Left lung (tissue), 4 donors: ENCODE measurements at regions not wholly inside any gene's neighbourhood (a gene's known extent, or its start where the extent isn't known, plus 50 kb on each side); places are given as distances from the start of the nearest gene placed in this dataset.

ENCODE experiments used
- ATAC-seq: fragments of 200-7000 bp; cut with Tn5 transposase; one replicate; pipeline ENCODE4 v1.9.1; 2020; ENCODE audit warnings: moderate library complexity
- DNase-seq, 4 donors: peaks; one replicate each; pipeline ENCODE4 v3.0.0-alpha.2; 2013 to 2020
- H3K27ac ChIP-seq, 2 donors: fragments of 200-600 bp; sonication (generic) in 1 of 2; one replicate each; pipeline versions ENCODE4 v1.5.0 to v1.8.0; 2020 to 2021
- H3K27me3 ChIP-seq, 2 donors: fragments of 200-600 bp; sonication (generic) in 1 of 2; one replicate each; pipeline versions ENCODE4 v1.5.0 to v1.8.0; 2020 to 2021
- H3K36me3 ChIP-seq, 2 donors: fragments of 200-600 bp; sonication (generic) in 1 of 2; one replicate each; pipeline versions ENCODE4 v1.5.0 to v1.8.0; 2020 to 2021
- H3K4me1 ChIP-seq, 2 donors: fragments of 200-600 bp; one replicate each; pipeline ENCODE4 v1.8.0; 2021
- H3K4me3 ChIP-seq, 2 donors: fragments of 200-600 bp; sonication (generic) in 1 of 2; one replicate each; pipeline versions ENCODE4 v1.5.0 to v1.8.0; 2020 to 2021; ENCODE audit warnings: mild to moderate bottlenecking in 1 of 2
- H3K9me3 ChIP-seq, 2 donors: fragments of 200-600 bp; sonication (generic) in 1 of 2; one replicate each; pipeline versions ENCODE4 v1.5.0 to v1.8.0; 2020 to 2021
- intact Hi-C, 2 donors: fragments of 100-400 bp; cut with DNase I; formaldehyde crosslinking; loops; one replicate each; pipeline versions ENCODE4 v1.11.2 to v1.14.2; 2022
- TF ChIP-seq, protein P1 (sequence below), 2 donors: fragments of 200-600 bp; sonication (generic) in 1 of 2; IDR thresholded peaks; one replicate each; pipeline versions ENCODE4 v1.5.0 to v1.8.0; 2021; ENCODE audit warnings: antibody characterized with exemption in 2 of 2
- donor health status: DM: no; HTN: yes; CAD: no.
- donor health status: DM: no; HTN: no; CAD: no.

DNA sequence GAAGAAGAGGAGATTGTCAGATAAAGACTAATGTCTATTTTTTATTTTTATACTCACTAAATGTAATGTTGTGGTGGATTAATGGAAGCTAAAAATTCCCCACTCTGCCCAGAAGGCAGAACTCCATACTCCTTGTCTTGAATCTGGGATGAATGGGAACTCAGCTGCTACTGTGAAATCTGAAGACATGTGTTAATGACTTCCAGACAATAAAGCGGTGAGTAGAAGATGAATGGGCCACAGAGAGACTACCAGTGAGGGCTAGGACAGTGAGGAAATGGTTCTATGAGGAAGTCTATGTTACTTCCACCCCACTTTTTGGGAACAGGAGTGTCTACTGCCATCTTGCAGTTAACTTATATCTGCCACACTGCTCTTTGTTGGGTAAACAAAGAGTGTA lies 726.9 kb downstream of the CDH8 start:
- no peak overlapping the region for H3K4me3 ChIP-seq
- intact Hi-C loops, result no loop called here
- ATAC-seq, result no peak
- TF ChIP-seq, protein P1, sequence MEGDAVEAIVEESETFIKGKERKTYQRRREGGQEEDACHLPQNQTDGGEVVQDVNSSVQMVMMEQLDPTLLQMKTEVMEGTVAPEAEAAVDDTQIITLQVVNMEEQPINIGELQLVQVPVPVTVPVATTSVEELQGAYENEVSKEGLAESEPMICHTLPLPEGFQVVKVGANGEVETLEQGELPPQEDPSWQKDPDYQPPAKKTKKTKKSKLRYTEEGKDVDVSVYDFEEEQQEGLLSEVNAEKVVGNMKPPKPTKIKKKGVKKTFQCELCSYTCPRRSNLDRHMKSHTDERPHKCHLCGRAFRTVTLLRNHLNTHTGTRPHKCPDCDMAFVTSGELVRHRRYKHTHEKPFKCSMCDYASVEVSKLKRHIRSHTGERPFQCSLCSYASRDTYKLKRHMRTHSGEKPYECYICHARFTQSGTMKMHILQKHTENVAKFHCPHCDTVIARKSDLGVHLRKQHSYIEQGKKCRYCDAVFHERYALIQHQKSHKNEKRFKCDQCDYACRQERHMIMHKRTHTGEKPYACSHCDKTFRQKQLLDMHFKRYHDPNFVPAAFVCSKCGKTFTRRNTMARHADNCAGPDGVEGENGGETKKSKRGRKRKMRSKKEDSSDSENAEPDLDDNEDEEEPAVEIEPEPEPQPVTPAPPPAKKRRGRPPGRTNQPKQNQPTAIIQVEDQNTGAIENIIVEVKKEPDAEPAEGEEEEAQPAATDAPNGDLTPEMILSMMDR (IDR thresholded peaks at IDR 0.05), result no peak
- no peaks in the 10 kb centered on the region for H3K4me1 ChIP-seq
- no peaks in the 10 kb centered on the region for H3K27me3 ChIP-seq
- peaks cover 0 to 3% of the 10 kb centered on the region in 2 donors for H3K9me3 ChIP-seq
- DNase-seq, result no peak
- no peaks in the 10 kb centered on the region for H3K36me3 ChIP-seq
- H3K27ac ChIP-seq, result no peak overlapping the region

DNA sequence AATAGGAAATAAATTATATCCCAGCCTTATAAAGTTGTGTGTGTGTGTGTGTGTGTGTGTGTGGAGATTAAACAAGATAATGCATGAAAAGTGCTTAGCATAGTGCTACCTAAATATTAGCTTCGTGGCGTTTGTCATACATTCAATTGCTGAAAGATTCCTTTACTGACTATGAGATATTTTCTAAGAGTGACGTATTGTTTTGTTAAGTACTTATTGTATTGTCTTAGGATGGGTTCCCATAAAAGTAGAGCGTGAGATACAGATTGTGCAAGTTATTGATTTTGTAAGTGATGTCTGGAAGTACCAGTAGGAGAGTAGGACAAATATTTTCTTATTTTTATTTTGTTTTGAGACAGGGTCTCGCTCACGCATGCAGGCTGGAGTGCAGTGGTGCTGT lies 730.0 kb downstream of the CDH8 start:
- H3K4me1 ChIP-seq, result no peaks in the 10 kb centered on the region
- ATAC-seq, result no peak
- no peak for DNase-seq
- no peaks in the 10 kb centered on the region for H3K36me3 ChIP-seq
- intact Hi-C loops, result no loop called here
- peaks cover 0 to 2% of the 10 kb centered on the region in 2 donors for H3K9me3 ChIP-seq
- TF ChIP-seq, protein P1 (IDR thresholded peaks at IDR 0.05), result no peak
- H3K4me3 ChIP-seq, result no peak overlapping the region
- H3K27ac ChIP-seq, result no peak overlapping the region
- H3K27me3 ChIP-seq, result no peaks in the 10 kb centered on the region

GRCh38 chr16:61296814-61297213 lies 739.4 kb downstream of the CDH8 start:
- DNase-seq (peak in 1 of 4 donors; percentile 15), ATAC-seq (no peak)
- Histone ChIP-seq H3K27me3 (no peaks in the 10 kb centered on the region), H3K36me3 (no peaks in the 10 kb centered on the region), H3K4me3 (no peak overlapping the region), H3K4me1 (no peaks in the 10 kb centered on the region), H3K9me3 (no peaks in the 10 kb centered on the region), H3K27ac (no peak overlapping the region)
- TF ChIP-seq, protein P1 (IDR thresholded peaks at IDR 0.05), result no peak
- intact Hi-C loops, result no loop called here

DNA sequence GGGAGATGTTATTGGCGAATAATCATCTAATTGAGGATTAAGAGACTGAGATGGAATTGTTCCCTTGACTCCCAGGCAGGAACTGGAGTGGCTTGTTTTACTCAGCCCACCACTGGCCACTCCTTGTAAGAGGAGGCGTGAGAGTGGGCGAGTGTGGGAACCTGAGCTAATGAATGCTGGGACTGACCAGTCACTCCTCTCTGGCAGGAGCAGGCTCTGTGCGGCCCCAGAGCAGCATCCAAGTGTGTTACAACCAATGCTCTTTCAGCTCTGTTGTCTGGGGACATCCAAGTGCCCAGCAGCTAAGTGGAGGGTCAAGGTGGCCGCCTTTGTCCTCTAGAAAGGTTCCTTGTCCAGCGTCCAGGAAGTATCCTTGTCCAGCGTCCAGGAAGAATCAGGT lies 739.9 kb downstream of the CDH8 start:
- no peak overlapping the region for H3K27ac ChIP-seq
- TF ChIP-seq, protein P1 (IDR thresholded peaks at IDR 0.05), result no peak
- no peaks in the 10 kb centered on the region for H3K9me3 ChIP-seq
- no peak for ATAC-seq
- H3K4me3 ChIP-seq, result no peak overlapping the region
- peak in 1 of 4 donors; percentile 24 for DNase-seq
- no peaks in the 10 kb centered on the region for H3K4me1 ChIP-seq
- intact Hi-C loops, result no loop called here
- H3K27me3 ChIP-seq, result no peaks in the 10 kb centered on the region
- H3K36me3 ChIP-seq, result no peaks in the 10 kb centered on the region

GRCh38 chr16:61295311-61295710 lies 740.9 kb downstream of the CDH8 start:
- TF ChIP-seq, protein P1 (IDR thresholded peaks at IDR 0.05), result no peak
- Histone ChIP-seq H3K36me3 (no peaks in the 10 kb centered on the region), H3K4me1 (no peaks in the 10 kb centered on the region), H3K4me3 (no peak overlapping the region), H3K9me3 (no peaks in the 10 kb centered on the region), H3K27ac (no peak overlapping the region), H3K27me3 (no peaks in the 10 kb centered on the region)
- intact Hi-C loops, result no loop called here
- ATAC-seq (no peak), DNase-seq (no peak)
